T-cell (primary cell): ENCODE measurements at regions not wholly inside any gene's neighbourhood (a gene's known extent, or its start where the extent isn't known, plus 50 kb on each side); places are given as distances from the start of the nearest gene placed in this dataset.

Experiments
- ATAC-seq, 4 experiments: fragments of 200-7000 bp in 3 of 4; fragments of 150-1000 bp in 1 of 4; cut with Tn5 transposase; replicated peaks in 1 of 4; 1 replicate in 3 of 4; 2 replicates in 1 of 4; pipeline ENCODE4 v1.10.0; 2021; ENCODE audit warnings: moderate library complexity in 3 of 4, mild to moderate bottlenecking in 2 of 4, moderate number of reproducible peaks in 1 of 4
- CTCF ChIA-PET, 2 donors: fragments of 300-600 bp; sonication (Branson Sonifier 250); formaldehyde crosslinking; loops; one replicate each; lab custom pipeline; 2022; ENCODE audit warnings: antibody characterized with exemption in 2 of 2; lab: Charles Lee
- POLR2A ChIA-PET, 2 donors: fragments of 300-600 bp; sonication (Branson Sonifier 250); formaldehyde crosslinking; loops; one replicate each; lab custom pipeline; 2022; ENCODE audit warnings: antibody characterized with exemption in 2 of 2; lab: Charles Lee
- DNase-seq, 35 experiments: peaks; one replicate each; pipeline versions ENCODE4 v3.0.0 to v3.0.0-alpha.2; 2013 to 2023
- H3K27ac ChIP-seq: one replicate; pipeline ENCODE4 v1.5.1; 2013; ENCODE audit warnings: low read length
- H3K27me3 ChIP-seq, 2 experiments: replicated peaks in 1 of 2; 1 replicate in 1 of 2; 2 replicates in 1 of 2; pipeline versions ENCODE4 v1.6.1 to v1.7.0; 2013; ENCODE audit warnings: low read length in 1 of 2, mixed read lengths in 1 of 2; ENCODE audit not compliant: control insufficient read depth in 2 of 2, insufficient read depth in 2 of 2; ENCODE audit errors: extremely low read depth in 1 of 2
- H3K36me3 ChIP-seq, 2 donors: 1 replicate in 1 of 2; 2 replicates in 1 of 2; pipeline versions ENCODE4 v1.6.1 to v1.7.0; 2013; ENCODE audit warnings: low read length in 1 of 2; ENCODE audit not compliant: control insufficient read depth in 2 of 2, insufficient read depth in 1 of 2; ENCODE audit errors: extremely low read depth in 1 of 2
- H3K4me1 ChIP-seq, 2 experiments: 1 replicate in 1 of 2; 2 replicates in 1 of 2; pipeline versions ENCODE4 v1.6.1 to v1.7.0; 2013; ENCODE audit warnings: low read length in 2 of 2, mixed read lengths in 1 of 2; ENCODE audit not compliant: insufficient read depth in 2 of 2, control insufficient read depth in 1 of 2; ENCODE audit errors: extremely low read depth in 1 of 2
- H3K4me3 ChIP-seq, 2 donors: 1 replicate in 1 of 2; 2 replicates in 1 of 2; pipeline versions ENCODE4 v1.5.1 to v1.7.0; 2013; ENCODE audit warnings: mild to moderate bottlenecking in 2 of 2, low read length in 1 of 2, moderate library complexity in 1 of 2; ENCODE audit not compliant: control insufficient read depth in 1 of 2; ENCODE audit errors: extremely low read depth in 1 of 2
- H3K9me3 ChIP-seq: 2 replicates; pipeline ENCODE4 v1.7.0; 2013
- H3K27ac Mint-ChIP-seq, 2 donors: one replicate each; pipeline ENCODE4 v1.8.0; 2020 to 2021; ENCODE audit warnings: mild to moderate bottlenecking in 2 of 2, mixed read lengths in 2 of 2
- H3K27me3 Mint-ChIP-seq, 2 donors: one replicate each; pipeline ENCODE4 v1.8.0; 2021 to 2022; ENCODE audit warnings: mixed read lengths in 2 of 2
- H3K36me3 Mint-ChIP-seq: one replicate; pipeline ENCODE4 v1.8.0; 2021; ENCODE audit warnings: mixed read lengths
- H3K4me1 Mint-ChIP-seq, 3 donors: one replicate each; pipeline ENCODE4 v1.8.0; 2020 to 2022; ENCODE audit warnings: mixed read lengths in 3 of 3, mild to moderate bottlenecking in 1 of 3
- H3K4me3 Mint-ChIP-seq, 3 donors: one replicate each; pipeline ENCODE4 v1.8.0; 2020 to 2022; ENCODE audit warnings: mild to moderate bottlenecking in 3 of 3, mixed read lengths in 3 of 3, moderate library complexity in 3 of 3
- H3K9me3 Mint-ChIP-seq, 3 donors: one replicate each; pipeline ENCODE4 v1.8.0; 2020 to 2022; ENCODE audit warnings: mixed read lengths in 3 of 3
- WGBS: methylation state at CpG from one replicate; pipeline ENCODE4 v1.1.5; 2013; ENCODE audit warnings: missing lambda C conversion rate; ENCODE audit not compliant: insufficient coverage; 5-methylcytosine and 5-hydroxymethylcytosine counted together

- CTCF ChIA-PET, result interaction anchor here in 1 of 2 donors (1.1 kb wide), 1 partner anchor 200 kb away, joined by 3 read pairs; no protein-coding TSS in a partner anchor
- 88% methylated on average over 1 of the region's 1 CpG for WGBS
- no peaks in the 10 kb centered on the region for H3K9me3 ChIP-seq
- Mint-ChIP-seq H3K9me3 (no peaks in the 10 kb centered on the region), H3K27ac (no peak overlapping the region), H3K27me3 (no peaks in the 10 kb centered on the region), H3K4me3 (no peak overlapping the region), H3K36me3 (peaks cover 8% of the 10 kb centered on the region), H3K4me1 (peaks cover 28 to 60% (median 32%) of the 10 kb centered on the region in 3 donors)
- H3K4me3 ChIP-seq, result no peak overlapping the region
- H3K27ac ChIP-seq, result no peak overlapping the region
- POLR2A ChIA-PET, result no interaction called here
- peaks cover 6 to 18% of the 10 kb centered on the region in 2 experiments for H3K4me1 ChIP-seq
- no peak for ATAC-seq
- peaks cover 0 to 3% of the 10 kb centered on the region in 2 donors for H3K36me3 ChIP-seq
- no peak for DNase-seq
- H3K27me3 ChIP-seq, result no peaks in the 10 kb centered on the region
Observed at GRCh38 chr12:123059500-123059899, 79.0 kb downstream of the ARL6IP4 start.

GRCh38 chr12:123058980-123059379 lies 78.5 kb downstream of the ARL6IP4 start:
- no peaks in the 10 kb centered on the region for H3K9me3 Mint-ChIP-seq
- POLR2A ChIA-PET, result no interaction called here
- Histone ChIP-seq H3K4me3 (no peak overlapping the region), H3K36me3 (peaks cover 0 to 3% of the 10 kb centered on the region in 2 donors), H3K27ac (no peak overlapping the region), H3K9me3 (no peaks in the 10 kb centered on the region), H3K4me1 (peaks cover 3 to 13% of the 10 kb centered on the region in 2 experiments), H3K27me3 (no peaks in the 10 kb centered on the region)
- H3K27ac Mint-ChIP-seq, result no peak overlapping the region
- 93% methylated on average over 3 of the region's 4 CpGs for WGBS
- DNase-seq (no peak), ATAC-seq (no peak)
- peaks cover 8% of the 10 kb centered on the region for H3K36me3 Mint-ChIP-seq
- H3K27me3 Mint-ChIP-seq, result no peaks in the 10 kb centered on the region
- H3K4me1 Mint-ChIP-seq, result peaks cover 26 to 54% (median 30%) of the 10 kb centered on the region in 3 donors
- CTCF ChIA-PET, result interaction anchor here in 1 of 2 donors (0.6 kb wide), 1 partner anchor 26 kb away, joined by 3 read pairs; no protein-coding TSS in a partner anchor
- H3K4me3 Mint-ChIP-seq, result no peak overlapping the region

- no peak overlapping the region for H3K4me3 ChIP-seq
- H3K27ac ChIP-seq, result no peak overlapping the region
- H3K4me1 ChIP-seq, result peaks cover 0 to 10% of the 10 kb centered on the region in 2 experiments
- H3K27me3 ChIP-seq, result no peaks in the 10 kb centered on the region
- DNase-seq (no peak), ATAC-seq (no peak)
- no peaks in the 10 kb centered on the region for H3K9me3 ChIP-seq
- H3K36me3 ChIP-seq, result peaks cover 0 to 3% of the 10 kb centered on the region in 2 donors
- POLR2A ChIA-PET, result interaction anchor here in 1 of 2 donors (0.5 kb wide), 1 partner anchor 325 kb away, joined by 3 read pairs; no protein-coding TSS in a partner anchor
- Mint-ChIP-seq H3K27me3 (no peaks in the 10 kb centered on the region), H3K36me3 (peaks cover 8% of the 10 kb centered on the region), H3K4me3 (no peak overlapping the region), H3K4me1 (peaks cover 21 to 49% (median 25%) of the 10 kb centered on the region in 3 donors), H3K27ac (no peak overlapping the region), H3K9me3 (no peaks in the 10 kb centered on the region)
- WGBS, result 79% methylated on average over 6 of the region's 6 CpGs
- CTCF ChIA-PET, result interaction anchor here in 1 of 2 donors (0.6 kb wide), 1 partner anchor 26 kb away, joined by 3 read pairs; no protein-coding TSS in a partner anchor
Observed at GRCh38 chr12:123058481-123058880, 78.0 kb downstream of the ARL6IP4 start.

- Mint-ChIP-seq H3K4me3 (no peak overlapping the region), H3K36me3 (peaks cover 8% of the 10 kb centered on the region), H3K27me3 (no peaks in the 10 kb centered on the region), H3K4me1 (peaks cover 18 to 47% (median 23%) of the 10 kb centered on the region in 3 donors), H3K9me3 (no peaks in the 10 kb centered on the region), H3K27ac (no peak overlapping the region)
- no peak for ATAC-seq
- CTCF ChIA-PET, result interaction anchor here in 1 of 2 donors (0.7 kb wide), 1 partner anchor 154 kb away, joined by 4 read pairs; no protein-coding TSS in a partner anchor
- Histone ChIP-seq H3K4me1 (peaks cover 0 to 5% of the 10 kb centered on the region in 2 experiments), H3K27ac (no peak overlapping the region), H3K36me3 (peaks cover 0 to 3% of the 10 kb centered on the region in 2 donors), H3K4me3 (no peak overlapping the region), H3K9me3 (no peaks in the 10 kb centered on the region), H3K27me3 (no peaks in the 10 kb centered on the region)
- no peak for DNase-seq
- POLR2A ChIA-PET, result interaction anchor here in 1 of 2 donors (0.5 kb wide), 1 partner anchor 326 kb away, joined by 3 read pairs; no protein-coding TSS in a partner anchor
- 91% methylated on average over 9 of the region's 15 CpGs for WGBS
Observed at GRCh38 chr12:123057513-123058265, 77.2 kb downstream of the ARL6IP4 start.

- Mint-ChIP-seq H3K36me3 (peaks cover 8% of the 10 kb centered on the region), H3K4me3 (no peak overlapping the region), H3K27ac (no peak overlapping the region), H3K27me3 (no peaks in the 10 kb centered on the region), H3K4me1 (peaks cover 10 to 40% (median 15%) of the 10 kb centered on the region in 3 donors), H3K9me3 (no peaks in the 10 kb centered on the region)
- Histone ChIP-seq H3K4me1 (peaks cover 0 to 2% of the 10 kb centered on the region in 2 experiments), H3K27ac (no peak overlapping the region), H3K36me3 (peaks cover 0 to 3% of the 10 kb centered on the region in 2 donors), H3K4me3 (no peak overlapping the region), H3K27me3 (no peaks in the 10 kb centered on the region), H3K9me3 (no peaks in the 10 kb centered on the region)
- 94% methylated on average over 5 of the region's 7 CpGs for WGBS
- no peak for DNase-seq
- no peak for ATAC-seq
- POLR2A ChIA-PET, result no interaction called here
- CTCF ChIA-PET, result no interaction called here
Observed at GRCh38 chr12:123056709-123057108, 76.2 kb downstream of the ARL6IP4 start.

- no peak for ATAC-seq
- Mint-ChIP-seq H3K27ac (no peak overlapping the region), H3K36me3 (peaks cover 8% of the 10 kb centered on the region), H3K27me3 (no peaks in the 10 kb centered on the region), H3K9me3 (no peaks in the 10 kb centered on the region), H3K4me1 (peaks cover 12 to 40% (median 16%) of the 10 kb centered on the region in 3 donors), H3K4me3 (no peak overlapping the region)
- WGBS, result 94% methylated on average over 8 of the region's 8 CpGs
- Histone ChIP-seq H3K36me3 (peaks cover 0 to 3% of the 10 kb centered on the region in 2 donors), H3K4me3 (no peak overlapping the region), H3K9me3 (no peaks in the 10 kb centered on the region), H3K27ac (no peak overlapping the region), H3K27me3 (no peaks in the 10 kb centered on the region), H3K4me1 (no peaks in the 10 kb centered on the region)
- no peak for DNase-seq
- ChIA-PET CTCF (no interaction called here), POLR2A (no interaction called here)
Observed at GRCh38 chr12:123056053-123056452, 75.6 kb downstream of the ARL6IP4 start.
